Hepatocyte (in vitro differentiated cells): ENCODE measurements at regions not wholly inside any gene's neighbourhood (a gene's known extent, or its start where the extent isn't known, plus 50 kb on each side); places are given as distances from the start of the nearest gene placed in this dataset.

ENCODE experiments used
- CTCF ChIP-seq: fragments of 200-600 bp; sonication (generic); IDR thresholded peaks from 2 replicates; pipeline ENCODE4 v1.5.1; 2016; ENCODE audit warnings: antibody characterized with exemption, mild to moderate bottlenecking; ENCODE audit not compliant: poor library complexity
- EZH2 ChIP-seq: fragments of 200-600 bp; sonication (generic); IDR thresholded peaks from 2 replicates; pipeline ENCODE4 v1.6.1; 2016; ENCODE audit warnings: antibody characterized with exemption, mild to moderate bottlenecking, borderline replicate concordance
- EZH2phosphoT487 ChIP-seq: fragments of 200-600 bp; sonication (generic); IDR thresholded peaks from one replicate; pipeline ENCODE4 v1.6.1; 2018; ENCODE audit warnings: antibody characterized with exemption, mild to moderate bottlenecking, low read depth, moderate library complexity; ENCODE audit not compliant: unreplicated experiment, severe bottlenecking

- no peak for TF ChIP-seq CTCF
- TF ChIP-seq EZH2 = no peak
- no peak for TF ChIP-seq EZH2phosphoT487
These were observed 842.8 kb upstream of the CNTN5 start for GRCh38 chr11:98177925-98178324.
